H1 (cell line): ENCODE measurements at regions not wholly inside any gene's neighbourhood (a gene's known extent, or its start where the extent isn't known, plus 50 kb on each side); places are given as distances from the start of the nearest gene placed in this dataset.

Experiments used
- CTCF ChIA-PET: fragments of 300-600 bp; sonication (Branson Sonifier 250); formaldehyde crosslinking; loops from one replicate; lab custom pipeline; 2021; ENCODE audit not compliant: partially characterized antibody; lab: Charles Lee
- POLR2A ChIA-PET: fragments of 300-600 bp; sonication (Branson Sonifier 250); formaldehyde crosslinking; loops from one replicate; lab custom pipeline; 2021; ENCODE audit warnings: inconsistent platforms; ENCODE audit not compliant: partially characterized antibody; lab: Charles Lee
- DNase-seq, 2 experiments: peaks; one replicate each; pipeline versions ENCODE4 v3.0.0 to v3.0.0-alpha.2; 2010 to 2022; ENCODE audit warnings: low spot score in 2 of 2, low read depth in 1 of 2, mixed read lengths in 1 of 2
- FAIRE-seq: peaks from 2 replicates; lab custom pipeline; 2011; peaks lifted over from hg19 to GRCh38; lab: Jason Lieb, UNC
- H2AFZ ChIP-seq: 2 replicates; pipeline ENCODE4 v1.8.1; 2012; ENCODE audit warnings: low read length, inconsistent platforms
- H2AK5ac ChIP-seq: 2 replicates; pipeline ENCODE4 v1.6.1; 2013; ENCODE audit warnings: low read depth, low read length
- H2BK120ac ChIP-seq: replicated peaks from 2 replicates; pipeline ENCODE3; 2013; ENCODE audit warnings: low read depth, low read length, inconsistent platforms
- H2BK12ac ChIP-seq: 2 replicates; pipeline ENCODE4 v1.6.1; 2013; ENCODE audit warnings: low read depth, low read length
- H2BK15ac ChIP-seq: 2 replicates; pipeline ENCODE4 v1.6.1; 2013; ENCODE audit warnings: low read length
- H2BK20ac ChIP-seq: 2 replicates; pipeline ENCODE4 v1.6.1; 2013; ENCODE audit warnings: low read length
- H2BK5ac ChIP-seq: 2 replicates; pipeline ENCODE4 v1.6.1; 2013; ENCODE audit warnings: low read depth, low read length
- H3K14ac ChIP-seq: 2 replicates; pipeline ENCODE4 v1.6.1; 2013; ENCODE audit warnings: inconsistent platforms; ENCODE audit not compliant: insufficient read length
- H3K18ac ChIP-seq: 2 replicates; pipeline ENCODE4 v1.6.1; 2013; ENCODE audit warnings: low read length; ENCODE audit errors: extremely low read depth
- H3K23ac ChIP-seq: 2 replicates; pipeline ENCODE4 v1.6.1; 2013; ENCODE audit warnings: inconsistent platforms; ENCODE audit not compliant: insufficient read length
- H3K23me2 ChIP-seq: 2 replicates; pipeline ENCODE4 v1.6.1; 2013; ENCODE audit warnings: low read depth, low read length
- H3K27ac ChIP-seq: 2 replicates; pipeline ENCODE4 v1.6.1; 2011; ENCODE audit warnings: low read depth, low read length, inconsistent platforms
- H3K27me3 ChIP-seq, 4 experiments: replicated peaks in 1 of 4; 1 replicate in 1 of 4; 2 replicates in 3 of 4; pipeline versions ENCODE4 v1.6.1 to v1.8.1; 2011 to 2013; ENCODE audit warnings: low read length in 3 of 4, mild to moderate bottlenecking in 3 of 4, inconsistent platforms in 2 of 4, mixed read lengths in 2 of 4, moderate library complexity in 1 of 4; ENCODE audit not compliant: control insufficient read depth in 3 of 4, insufficient read depth in 3 of 4; ENCODE audit errors: extremely low read depth in 1 of 4
- H3K36me3 ChIP-seq, 4 experiments: 2 replicates each; pipeline versions ENCODE4 v1.6.1 to v1.8.1; 2011 to 2013; ENCODE audit warnings: mild to moderate bottlenecking in 4 of 4, low read length in 3 of 4, moderate library complexity in 2 of 4, control low read depth in 1 of 4, inconsistent platforms in 1 of 4; ENCODE audit not compliant: insufficient read depth in 4 of 4, control insufficient read depth in 2 of 4
- H3K4ac ChIP-seq: replicated peaks from 2 replicates; pipeline ENCODE3; 2013; ENCODE audit warnings: low read length, low read depth, mixed read lengths, inconsistent platforms; ENCODE audit not compliant: insufficient read length
- H3K4me1 ChIP-seq, 4 experiments: replicated peaks in 1 of 4; 1 replicate in 1 of 4; 2 replicates in 3 of 4; pipeline versions ENCODE4 v1.6.1 to v1.8.1; 2011 to 2013; ENCODE audit warnings: low read length in 3 of 4, inconsistent platforms in 2 of 4, mixed read lengths in 1 of 4; ENCODE audit not compliant: insufficient read depth in 4 of 4, control insufficient read depth in 3 of 4
- H3K4me2 ChIP-seq, 2 experiments: 2 replicates each; pipeline versions ENCODE4 v1.6.1 to v1.8.1; 2011 to 2013; ENCODE audit warnings: low read depth in 2 of 2, low read length in 2 of 2, control low read depth in 1 of 2, inconsistent platforms in 1 of 2, mild to moderate bottlenecking in 1 of 2; ENCODE audit not compliant: insufficient read depth in 1 of 2
- H3K4me3 ChIP-seq, 4 experiments: fragments of 200-600, 300-600 bp in 1 of 4; sonication (generic), shearing (Covaris generic), sonication (Bioruptor Twin) in 1 of 4; 2 replicates each; pipeline versions ENCODE4 v1.5.1 to v1.8.1; 2011 to 2016; ENCODE audit warnings: low read length in 4 of 4, low read depth in 3 of 4, control low read depth in 2 of 4, inconsistent platforms in 2 of 4, mild to moderate bottlenecking in 2 of 4, mixed read lengths in 1 of 4, moderate library complexity in 1 of 4; ENCODE audit not compliant: insufficient read depth in 2 of 4; ENCODE audit errors: extremely low read depth in 1 of 4
- H3K56ac ChIP-seq: replicated peaks from 2 replicates; pipeline ENCODE3; 2013; ENCODE audit warnings: low read depth, mild to moderate bottlenecking, mixed read lengths, low read length, inconsistent platforms; ENCODE audit not compliant: insufficient read length
- H3K79me1 ChIP-seq: 2 replicates; pipeline ENCODE4 v1.6.1; 2013; ENCODE audit warnings: low read depth, low read length, control low read depth
- H3K79me2 ChIP-seq, 2 experiments: 2 replicates each; pipeline versions ENCODE4 v1.6.1 to v1.8.1; 2012 to 2013; ENCODE audit warnings: low read length in 2 of 2, mild to moderate bottlenecking in 2 of 2, inconsistent platforms in 1 of 2; ENCODE audit not compliant: insufficient read depth in 2 of 2, control insufficient read depth in 1 of 2
- H3K9ac ChIP-seq, 4 experiments: replicated peaks in 1 of 4; 1 replicate in 1 of 4; 2 replicates in 3 of 4; pipeline versions ENCODE4 v1.6.1 to v1.8.1; 2011 to 2013; ENCODE audit warnings: low read depth in 3 of 4, low read length in 3 of 4, control low read depth in 2 of 4, mild to moderate bottlenecking in 2 of 4, moderate library complexity in 2 of 4, inconsistent platforms in 1 of 4; ENCODE audit errors: extremely low read depth in 1 of 4
- H3K9me3 ChIP-seq, 2 experiments: 2 replicates each; pipeline versions ENCODE4 v1.6.1 to v1.8.1; 2012 to 2013; ENCODE audit warnings: mild to moderate bottlenecking in 2 of 2, moderate library complexity in 2 of 2, control low read depth in 1 of 2, inconsistent platforms in 1 of 2, low read depth in 1 of 2, low read length in 1 of 2, mixed read lengths in 1 of 2; ENCODE audit not compliant: insufficient read depth in 2 of 2
- H4K20me1 ChIP-seq, 2 experiments: replicated peaks in 1 of 2; 2 replicates each; pipeline versions ENCODE3 to v1.8.1; 2011 to 2013; ENCODE audit warnings: inconsistent platforms in 2 of 2, low read length in 2 of 2, mild to moderate bottlenecking in 1 of 2; ENCODE audit not compliant: insufficient read depth in 2 of 2, control insufficient read depth in 1 of 2
- H4K5ac ChIP-seq: 2 replicates; pipeline ENCODE4 v1.6.1; 2013; ENCODE audit warnings: low read length, low read depth, mixed read lengths, inconsistent platforms; ENCODE audit not compliant: insufficient read length
- H4K8ac ChIP-seq: 2 replicates; pipeline ENCODE4 v1.8.0; 2013; ENCODE audit warnings: mild to moderate bottlenecking, moderate library complexity, low read length, inconsistent platforms; ENCODE audit not compliant: insufficient read depth; ENCODE audit errors: extremely low read depth
- H4K91ac ChIP-seq: replicated peaks from 2 replicates; pipeline ENCODE3; 2013; ENCODE audit warnings: low read length, mixed read lengths, inconsistent platforms; ENCODE audit not compliant: insufficient read length
- ATF3 ChIP-seq: IDR thresholded peaks from 2 replicates; pipeline ENCODE4 v1.6.1; 2011; ENCODE audit warnings: low read depth, mild to moderate bottlenecking, low read length; ENCODE audit not compliant: insufficient read depth
- CBX5 ChIP-seq: fragments of 300-800, 300-1000 bp; sonication (generic); IDR thresholded peaks from 2 replicates; pipeline ENCODE4 v1.7.1; 2016; ENCODE audit warnings: antibody characterized with exemption, low read length, low read depth
- CREB1 ChIP-seq: IDR thresholded peaks from 2 replicates; pipeline ENCODE4 v1.6.1; 2012; ENCODE audit warnings: inconsistent platforms
- HDAC2 ChIP-seq, 2 experiments: fragments of 300-600 bp in 1 of 2; sonication (generic) in 1 of 2; IDR thresholded peaks; 2 replicates each; pipeline ENCODE4 v1.6.1; 2011 to 2012; ENCODE audit warnings: low read depth in 2 of 2, low read length in 2 of 2, mild to moderate bottlenecking in 2 of 2, moderate library complexity in 2 of 2, borderline replicate concordance in 1 of 2, inconsistent platforms in 1 of 2
- KDM4A ChIP-seq: IDR thresholded peaks from one replicate; pipeline ENCODE4 v1.7.1; 2012; ENCODE audit warnings: low read depth, mild to moderate bottlenecking, moderate library complexity, low read length, inconsistent platforms; ENCODE audit not compliant: severe bottlenecking
- NRF1 ChIP-seq: IDR thresholded peaks from 2 replicates; pipeline ENCODE4 v1.6.1; 2011; ENCODE audit warnings: mild to moderate bottlenecking, low read depth, low read length, improper control_type of control experiment
- POU5F1 ChIP-seq: IDR thresholded peaks from 2 replicates; pipeline ENCODE4 v1.6.1; 2011; ENCODE audit warnings: low read depth, mild to moderate bottlenecking, low read length, moderate library complexity
- SIX5 ChIP-seq: IDR thresholded peaks from 2 replicates; pipeline ENCODE4 v1.6.1; 2011; ENCODE audit warnings: mild to moderate bottlenecking, low read depth, low read length
- SP1 ChIP-seq: IDR thresholded peaks from 2 replicates; pipeline ENCODE4 v1.6.1; 2011; ENCODE audit warnings: low read depth, low read length
- TAF7 ChIP-seq: optimal IDR thresholded peaks from 2 replicates; pipeline ENCODE3; 2011; ENCODE audit warnings: low read depth, mild to moderate bottlenecking, inconsistent platforms, low read length, moderate library complexity, borderline replicate concordance
- TEAD4 ChIP-seq: IDR thresholded peaks from 2 replicates; pipeline ENCODE4 v1.6.1; 2012; ENCODE audit warnings: low read depth, low read length, inconsistent platforms, mixed read lengths
- USF2 ChIP-seq: IDR thresholded peaks from 2 replicates; pipeline ENCODE4 v1.6.1; 2011; ENCODE audit warnings: low read length, improper control_type of control experiment
- YY1 ChIP-seq: IDR thresholded peaks from 2 replicates; pipeline ENCODE4 v1.6.1; 2011; ENCODE audit warnings: low read depth, mild to moderate bottlenecking, low read length
- whole genome bisulfite sequencing, 2 experiments: shearing (Covaris generic) in 1 of 2; methylation state at CpG; one replicate each; pipeline versions ENCODE4 v1.1.6 to v1.1.7; 2013 to 2015; ENCODE audit warnings: low lambda C conversion rate in 2 of 2, mixed read lengths in 2 of 2, inconsistent platforms in 1 of 2, low coverage in 1 of 2, missing lambda C conversion rate in 1 of 2; ENCODE audit not compliant: insufficient replicate concordance in 2 of 2, insufficient coverage in 1 of 2, insufficient read length in 1 of 2; ENCODE audit errors: extremely low coverage in 1 of 2, missing lambda C conversion rate in 1 of 2; 5-methylcytosine and 5-hydroxymethylcytosine counted together

- no peak for FAIRE-seq
- 85% methylated on average over 9 of the region's 9 CpGs; no CpG with 5 or more reads in 1 of the 2 experiments for WGBS, 2 experiments
- no peaks in the 10 kb centered on the region for H3K79me1 ChIP-seq
- no peak overlapping the region for H3K23ac ChIP-seq
- no peak overlapping the region for H2AFZ ChIP-seq
- H4K91ac ChIP-seq: no peak overlapping the region
- H3K4me1 ChIP-seq: no peaks in the 10 kb centered on the region
- no peak overlapping the region for H3K4ac ChIP-seq
- no peak for DNase-seq
- no peak overlapping the region for H2BK5ac ChIP-seq
- H2BK20ac ChIP-seq: no peak overlapping the region
- H3K18ac ChIP-seq: no peak overlapping the region
- no peak overlapping the region for H3K56ac ChIP-seq
- H3K27me3 ChIP-seq: no peaks in the 10 kb centered on the region
- ChIA-PET CTCF (interaction anchor here (0.7 to 2.1 kb wide), 3 partner anchors 19 to 178 kb away, joined by 3 to 6 read pairs (median 4); no protein-coding TSS in a partner anchor), POLR2A (no interaction called here)
- H4K8ac ChIP-seq: no peak overlapping the region
- no peak overlapping the region for H2BK120ac ChIP-seq
- H3K9ac ChIP-seq: no peak overlapping the region
- no peaks in the 10 kb centered on the region for H3K36me3 ChIP-seq
- no peak overlapping the region for H3K27ac ChIP-seq
- no peaks in the 10 kb centered on the region for H3K79me2 ChIP-seq
- H3K4me2 ChIP-seq: no peak overlapping the region
- H3K14ac ChIP-seq: no peak overlapping the region
- no peaks in the 10 kb centered on the region for H3K9me3 ChIP-seq
- no peaks in the 10 kb centered on the region for H3K23me2 ChIP-seq
- H4K20me1 ChIP-seq: no peaks in the 10 kb centered on the region
- H2BK15ac ChIP-seq: no peak overlapping the region
- no peak overlapping the region for H4K5ac ChIP-seq
- no peak for TF ChIP-seq NRF1
- no peak for TF ChIP-seq TAF7
- no peak for TF ChIP-seq KDM4A
- TF ChIP-seq YY1: no peak
- no peak for TF ChIP-seq ATF3
- TF ChIP-seq SIX5: no peak
- TF ChIP-seq USF2: no peak
- TF ChIP-seq CREB1: no peak
- TF ChIP-seq POU5F1: no peak
- no peak for TF ChIP-seq SP1
- TF ChIP-seq TEAD4: no peak
- no peak for TF ChIP-seq CBX5
- no peak for TF ChIP-seq HDAC2 (IDR thresholded peaks at IDR 0.05; ENCODE audit: borderline replicate concordance in 1 of 2, low read depth in 2 of 2, low read length in 2 of 2)
- H2BK12ac ChIP-seq: no peak overlapping the region
- H3K4me3 ChIP-seq: no peak overlapping the region
- H2AK5ac ChIP-seq: no peak overlapping the region
Observed at GRCh38 chr6:33888664-33889200, 84.9 kb upstream of the MLN start.
